ENCODE measurements at regions not wholly inside any gene's neighbourhood (a gene's known extent, or its start where the extent isn't known, plus 50 kb on each side); places are given as distances from the start of the nearest gene placed in this dataset.

GRCh38 chr20:17808357-17808756 is 108.6 kb downstream of the BANF2 start:
- H3K4me3 ChIP-seq (ENCODE audit: low read depth, poor library complexity, severe bottlenecking): no peak overlapping the region
- DNase-seq (ENCODE audit: low spot score in 2 of 2): peak; percentile 55 to 91
- 48 to 62% methylated on average over 5 of the region's 5 CpGs for WGBS, 2 donors
- TF ChIP-seq POLR2A (IDR thresholded peaks at IDR 0.05): no peak
- TF ChIP-seq CTCF (IDR thresholded peaks at IDR 0.05): no peak
- intact Hi-C loops (cut with DNase I; ENCODE audit: low total_unique reads): no loop called here

GRCh38 chr20:17807651-17808050 is 107.9 kb downstream of the BANF2 start:
- 52 to 76% methylated on average over 2 of the region's 2 CpGs for WGBS, 2 donors
- no peak for DNase-seq (ENCODE audit: low spot score in 2 of 2)
- TF ChIP-seq POLR2A (IDR thresholded peaks at IDR 0.05): no peak
- no peak for TF ChIP-seq CTCF (IDR thresholded peaks at IDR 0.05)
- intact Hi-C loops (cut with DNase I; ENCODE audit: low total_unique reads): no loop called here
- no peak overlapping the region for H3K4me3 ChIP-seq (ENCODE audit: low read depth, poor library complexity, severe bottlenecking)

- DNase-seq (ENCODE audit: low spot score in 2 of 2): peak in 1 of 2 donors; percentile 89
- WGBS, 2 donors: 32 to 34% methylated on average over 26 of the region's 26 CpGs
- TF ChIP-seq POLR2A (IDR thresholded peaks at IDR 0.05) (no peak), CTCF (IDR thresholded peaks at IDR 0.05) (no peak)
- H3K4me3 ChIP-seq (ENCODE audit: low read depth, poor library complexity, severe bottlenecking): no peak overlapping the region
- intact Hi-C loops (cut with DNase I; ENCODE audit: low total_unique reads): no loop called here
These were observed 107.1 kb downstream of the BANF2 start for GRCh38 chr20:17806739-17807441.

GRCh38 chr20:17806107-17806506 is 106.3 kb downstream of the BANF2 start:
- no peak overlapping the region for H3K4me3 ChIP-seq (ENCODE audit: low read depth, poor library complexity, severe bottlenecking)
- intact Hi-C loops (cut with DNase I; ENCODE audit: low total_unique reads): no loop called here
- 80 to 89% methylated on average over 7 of the region's 7 CpGs for WGBS, 2 donors
- TF ChIP-seq CTCF (IDR thresholded peaks at IDR 0.05): no peak
- no peak for TF ChIP-seq POLR2A (IDR thresholded peaks at IDR 0.05)
- DNase-seq (ENCODE audit: low spot score in 2 of 2): no peak

GRCh38 chr20:17803765-17804164 is 104.0 kb downstream of the BANF2 start:
- H3K4me3 ChIP-seq (ENCODE audit: low read depth, poor library complexity, severe bottlenecking): no peak overlapping the region
- TF ChIP-seq CTCF (IDR thresholded peaks at IDR 0.05): no peak
- no peak for TF ChIP-seq POLR2A (IDR thresholded peaks at IDR 0.05)
- DNase-seq (ENCODE audit: low spot score in 2 of 2): no peak
- WGBS, 2 donors: 49 to 59% methylated on average over 2 of the region's 2 CpGs
- intact Hi-C loops (cut with DNase I; ENCODE audit: low total_unique reads): no loop called here

All from lower leg skin (tissue), 4 donors.